ENCODE measurements at regions not wholly inside any gene's neighbourhood (a gene's known extent, or its start where the extent isn't known, plus 50 kb on each side); places are given as distances from the start of the nearest gene placed in this dataset.

DNA sequence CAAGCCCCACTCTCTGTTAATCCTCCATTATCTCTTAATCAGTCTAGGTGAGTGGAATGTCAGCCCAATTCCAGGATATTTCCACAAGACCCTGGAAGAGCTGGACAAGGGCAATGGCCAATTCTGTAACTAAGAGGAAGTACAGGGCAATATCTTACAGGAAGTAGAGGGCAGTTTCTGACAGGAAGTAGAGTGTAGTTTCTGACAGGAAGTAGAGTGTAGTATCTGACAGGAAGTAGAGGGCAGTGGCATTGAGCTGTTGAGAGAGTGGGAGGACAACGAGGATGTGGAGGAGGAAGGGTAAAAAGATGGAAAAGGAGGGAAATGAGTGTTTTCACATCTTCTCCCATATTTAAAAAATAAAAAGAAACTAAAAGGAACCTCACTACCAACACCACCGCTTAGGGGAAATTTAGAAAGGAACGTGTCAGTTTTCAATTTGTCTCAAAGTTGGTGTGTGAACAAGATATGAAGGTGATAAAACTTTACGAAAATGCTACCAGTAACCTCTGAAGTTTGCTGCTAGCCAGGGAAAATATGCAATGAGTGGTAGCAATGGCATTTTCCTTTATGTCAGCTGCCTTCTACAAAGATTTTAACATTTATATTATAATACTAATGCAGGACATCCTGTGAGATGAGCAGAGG lies 430.9 kb upstream of the HNRNPA3 start:
- H3K27me3 ChIP-seq (ENCODE audit: control insufficient read depth, insufficient read depth, low read length), result no peaks in the 10 kb centered on the region
- no peak overlapping the region for H3K27ac ChIP-seq (ENCODE audit: low read depth, low read length)
- ChIA-PET CTCF (no interaction called here), POLR2A (no interaction called here)
- DNase-seq (ENCODE audit: low read depth, low spot score), result no peak
- H3K9me3 ChIP-seq (ENCODE audit: control insufficient read depth, insufficient read depth, low read length), result no peaks in the 10 kb centered on the region
- TF ChIP-seq, protein P1, sequence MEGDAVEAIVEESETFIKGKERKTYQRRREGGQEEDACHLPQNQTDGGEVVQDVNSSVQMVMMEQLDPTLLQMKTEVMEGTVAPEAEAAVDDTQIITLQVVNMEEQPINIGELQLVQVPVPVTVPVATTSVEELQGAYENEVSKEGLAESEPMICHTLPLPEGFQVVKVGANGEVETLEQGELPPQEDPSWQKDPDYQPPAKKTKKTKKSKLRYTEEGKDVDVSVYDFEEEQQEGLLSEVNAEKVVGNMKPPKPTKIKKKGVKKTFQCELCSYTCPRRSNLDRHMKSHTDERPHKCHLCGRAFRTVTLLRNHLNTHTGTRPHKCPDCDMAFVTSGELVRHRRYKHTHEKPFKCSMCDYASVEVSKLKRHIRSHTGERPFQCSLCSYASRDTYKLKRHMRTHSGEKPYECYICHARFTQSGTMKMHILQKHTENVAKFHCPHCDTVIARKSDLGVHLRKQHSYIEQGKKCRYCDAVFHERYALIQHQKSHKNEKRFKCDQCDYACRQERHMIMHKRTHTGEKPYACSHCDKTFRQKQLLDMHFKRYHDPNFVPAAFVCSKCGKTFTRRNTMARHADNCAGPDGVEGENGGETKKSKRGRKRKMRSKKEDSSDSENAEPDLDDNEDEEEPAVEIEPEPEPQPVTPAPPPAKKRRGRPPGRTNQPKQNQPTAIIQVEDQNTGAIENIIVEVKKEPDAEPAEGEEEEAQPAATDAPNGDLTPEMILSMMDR (IDR thresholded peaks at IDR 0.05; ENCODE audit: low read depth, low read length), result no peak
- no peak overlapping the region for H3K4me3 ChIP-seq (ENCODE audit: low read depth, low read length)

DNA sequence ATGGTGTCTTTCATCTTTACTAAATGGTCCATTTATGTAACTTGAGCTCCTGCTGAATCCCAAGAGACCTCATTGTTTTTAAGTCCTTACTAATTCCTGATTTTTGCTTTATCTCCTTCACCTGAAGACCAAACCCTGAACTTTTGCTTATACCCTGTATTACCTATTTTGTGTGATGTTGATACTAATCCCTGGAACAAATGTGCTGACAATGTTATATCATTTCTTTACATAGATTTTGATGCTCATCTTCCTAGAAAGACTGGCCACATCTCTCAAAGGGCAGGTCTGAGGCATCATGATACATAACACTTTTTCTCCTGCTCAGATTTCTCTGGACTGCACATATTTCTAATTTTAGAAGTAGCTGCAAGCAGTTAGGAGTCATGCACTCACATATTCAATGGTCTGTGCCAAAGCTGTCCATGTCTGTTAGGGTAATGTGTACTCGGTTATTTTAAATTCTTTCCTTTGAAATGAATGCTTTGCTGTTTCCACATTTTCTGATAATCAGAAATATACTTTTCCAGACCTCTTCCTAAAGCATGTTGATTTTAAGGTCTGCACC lies 427.9 kb upstream of the HNRNPA3 start:
- TF ChIP-seq, protein P1 (IDR thresholded peaks at IDR 0.05; ENCODE audit: low read depth, low read length), result no peak
- DNase-seq (ENCODE audit: low read depth, low spot score), result no peak
- Histone ChIP-seq H3K27ac (ENCODE audit: low read depth, low read length) (no peak overlapping the region), H3K4me3 (ENCODE audit: low read depth, low read length) (no peak overlapping the region), H3K9me3 (ENCODE audit: control insufficient read depth, insufficient read depth, low read length) (no peaks in the 10 kb centered on the region), H3K27me3 (ENCODE audit: control insufficient read depth, insufficient read depth, low read length) (no peaks in the 10 kb centered on the region)
- ChIA-PET CTCF (no interaction called here), POLR2A (no interaction called here)

DNA sequence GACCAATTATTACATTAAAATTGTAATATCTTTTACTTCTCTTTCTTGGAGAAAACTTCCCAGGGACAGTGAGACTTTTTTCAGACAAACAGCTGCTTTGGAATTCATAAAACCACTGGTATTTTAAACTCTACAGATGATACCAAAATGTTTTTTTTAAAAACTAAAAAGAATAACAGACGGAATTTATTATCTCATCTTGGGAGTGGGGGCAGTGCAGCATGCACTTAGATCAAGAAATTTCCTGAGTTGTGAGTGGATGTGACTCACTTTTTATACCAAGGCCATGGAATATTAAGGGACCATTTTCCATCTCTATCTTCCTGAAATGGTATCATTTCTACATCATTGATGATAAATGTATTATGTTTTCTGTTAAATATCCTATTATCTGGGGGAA lies 422.8 kb upstream of the HNRNPA3 start:
- no peaks in the 10 kb centered on the region for H3K27me3 ChIP-seq (ENCODE audit: control insufficient read depth, insufficient read depth, low read length)
- CTCF ChIA-PET, result interaction anchor here (1.8 kb wide), 1 partner anchor 24 kb away, joined by 5 read pairs; no protein-coding TSS in a partner anchor
- TF ChIP-seq, protein P1 (IDR thresholded peaks at IDR 0.05; ENCODE audit: low read depth, low read length), result no peak
- no peaks in the 10 kb centered on the region for H3K9me3 ChIP-seq (ENCODE audit: control insufficient read depth, insufficient read depth, low read length)
- H3K4me3 ChIP-seq (ENCODE audit: low read depth, low read length), result no peak overlapping the region
- no peak overlapping the region for H3K27ac ChIP-seq (ENCODE audit: low read depth, low read length)
- POLR2A ChIA-PET, result no interaction called here
- no peak for DNase-seq (ENCODE audit: low read depth, low spot score)

DNA sequence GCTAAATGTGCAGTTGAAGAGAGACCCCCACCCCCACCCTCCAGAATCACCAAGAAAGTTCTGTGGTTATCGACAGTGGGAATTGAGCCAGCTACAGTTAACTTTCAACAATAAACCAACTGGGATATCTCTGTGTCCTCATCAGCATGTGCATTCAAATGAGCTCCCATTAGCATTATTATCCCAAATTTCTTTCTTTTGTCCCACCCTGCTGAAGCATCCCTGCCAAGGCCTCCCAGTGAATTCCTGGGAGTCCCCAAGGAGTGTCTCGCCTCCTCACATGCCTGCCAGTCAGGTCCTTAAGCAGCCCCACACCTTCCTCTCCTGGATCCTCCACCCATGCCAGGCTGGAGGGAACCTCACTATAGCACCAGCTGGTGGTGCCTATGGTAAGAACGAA lies 422.1 kb upstream of the HNRNPA3 start:
- no peaks in the 10 kb centered on the region for H3K9me3 ChIP-seq (ENCODE audit: control insufficient read depth, insufficient read depth, low read length)
- POLR2A ChIA-PET, result no interaction called here

DNA sequence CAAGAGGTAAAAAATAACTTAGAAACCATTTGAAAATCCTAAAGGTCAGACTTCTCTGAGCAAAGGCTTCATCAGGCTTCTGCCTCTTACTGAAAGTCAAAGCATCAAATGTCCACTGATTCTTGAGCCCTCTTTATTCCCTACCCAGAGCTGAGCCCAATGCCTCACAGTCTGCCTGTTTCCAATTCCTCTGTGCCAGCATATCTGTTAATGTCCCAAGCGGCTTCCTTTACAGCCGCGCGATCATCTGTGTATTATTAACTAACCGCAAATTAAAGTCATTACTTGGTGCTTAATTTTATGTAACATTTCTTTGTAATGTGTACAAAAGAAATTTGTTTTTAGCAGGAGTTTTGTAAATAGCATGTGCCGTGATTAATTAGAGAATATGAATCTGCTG lies 418.8 kb upstream of the HNRNPA3 start:
- Histone ChIP-seq H3K4me3 (ENCODE audit: low read depth, low read length) (no peak overlapping the region), H3K9me3 (ENCODE audit: control insufficient read depth, insufficient read depth, low read length) (no peaks in the 10 kb centered on the region), H3K27ac (ENCODE audit: low read depth, low read length) (no peak overlapping the region), H3K27me3 (ENCODE audit: control insufficient read depth, insufficient read depth, low read length) (no peaks in the 10 kb centered on the region)
- DNase-seq (ENCODE audit: low read depth, low spot score), result no peak
- ChIA-PET POLR2A (no interaction called here), CTCF (no interaction called here)
- TF ChIP-seq, protein P1 (IDR thresholded peaks at IDR 0.05; ENCODE audit: low read depth, low read length), result no peak

More for the DNA sequence above, 422.1 kb upstream of the HNRNPA3 start:
- no peak for DNase-seq (ENCODE audit: low read depth, low spot score)
- H3K27ac ChIP-seq (ENCODE audit: low read depth, low read length), result no peak overlapping the region
- TF ChIP-seq, protein P1 (IDR thresholded peaks at IDR 0.05; ENCODE audit: low read depth, low read length), result no peak
- CTCF ChIA-PET, result interaction anchor here (0.7 kb wide), 1 partner anchor 1507 kb away, joined by 4 read pairs; no protein-coding TSS in a partner anchor
- no peak overlapping the region for H3K4me3 ChIP-seq (ENCODE audit: low read depth, low read length)
- no peaks in the 10 kb centered on the region for H3K27me3 ChIP-seq (ENCODE audit: control insufficient read depth, insufficient read depth, low read length)

Data from AG04450 (cell line).